ENCODE measurements at regions not wholly inside any gene's neighbourhood (a gene's known extent, or its start where the extent isn't known, plus 50 kb on each side); places are given as distances from the start of the nearest gene placed in this dataset.
"Not testable (repeated sequence)": the region's sequence is repeated elsewhere in the genome, so short reads cannot be mapped to it uniquely, and the experiment has no call there.

DNA sequence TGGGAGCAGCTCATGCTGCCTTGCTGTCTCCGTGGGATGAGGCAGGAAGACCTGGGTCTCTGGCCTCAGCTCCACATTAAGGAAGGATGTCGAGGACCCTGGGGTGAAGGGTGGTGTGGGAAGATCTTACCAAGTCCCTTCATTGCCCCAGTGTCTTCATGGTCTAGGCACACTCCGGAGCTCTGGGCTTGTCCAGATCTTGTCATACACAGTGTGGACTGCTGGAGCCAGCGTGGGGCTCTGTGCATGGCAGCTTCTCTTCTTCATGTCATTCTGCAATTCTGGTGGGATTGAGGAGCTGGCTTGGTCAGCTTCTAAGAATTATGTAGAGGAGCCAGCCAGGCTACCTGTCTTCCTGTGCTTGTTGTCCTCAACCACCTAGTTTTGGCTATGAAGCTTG lies 79.3 kb upstream of the ETV3 start:
- no peaks in the 10 kb centered on the region for H3K36me3 ChIP-seq (ENCODE audit: control insufficient read depth, insufficient read depth, low read length)
- H3K9me3 ChIP-seq (ENCODE audit: control insufficient read depth, low read length): no peaks in the 10 kb centered on the region
- no peak overlapping the region for H3K4me3 ChIP-seq (ENCODE audit: insufficient read depth, low read depth, low read length)
- no peaks in the 10 kb centered on the region for H3K4me1 ChIP-seq (ENCODE audit: control insufficient read depth, insufficient read depth, low read length)
- 92 to 93% methylated on average over 4 of the region's 4 CpGs for WGBS, 2 experiments
- H3K27me3 ChIP-seq (ENCODE audit: control insufficient read depth, insufficient read depth, low read length, poor library complexity, severe bottlenecking): no peaks in the 10 kb centered on the region
- no peak overlapping the region for H3K27ac ChIP-seq (ENCODE audit: insufficient read depth, low read depth, low read length, poor library complexity, severe bottlenecking)

DNA sequence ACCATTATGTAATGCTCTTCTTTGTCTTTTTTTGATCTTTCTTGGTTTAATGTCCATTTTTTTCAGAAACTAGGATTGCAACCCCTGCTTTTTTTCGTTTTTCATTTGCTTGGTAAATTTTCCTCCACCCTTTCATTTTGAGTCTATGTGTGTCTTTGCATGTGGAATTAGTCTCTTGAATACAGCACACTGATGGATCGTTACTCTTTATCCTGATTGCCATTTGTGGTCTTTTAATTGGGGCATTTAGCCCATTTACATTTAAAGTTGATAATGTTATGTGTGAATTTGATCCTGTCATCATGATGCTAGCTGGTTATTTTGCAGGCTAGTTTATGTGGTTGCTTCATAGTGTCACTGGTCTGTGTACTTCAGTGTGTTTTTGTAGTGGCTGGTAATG lies 75.6 kb upstream of the ETV3 start:
- Histone ChIP-seq H3K4me3 (ENCODE audit: insufficient read depth, low read depth, low read length) (no peak overlapping the region), H3K9me3 (ENCODE audit: control insufficient read depth, low read length) (no peaks in the 10 kb centered on the region), H3K36me3 (ENCODE audit: control insufficient read depth, insufficient read depth, low read length) (no peaks in the 10 kb centered on the region), H3K4me1 (ENCODE audit: control insufficient read depth, insufficient read depth, low read length) (no peaks in the 10 kb centered on the region), H3K27me3 (ENCODE audit: control insufficient read depth, insufficient read depth, low read length, poor library complexity, severe bottlenecking) (no peaks in the 10 kb centered on the region), H3K27ac (ENCODE audit: insufficient read depth, low read depth, low read length, poor library complexity, severe bottlenecking) (no peak overlapping the region)
- WGBS, 2 experiments: 79 to 94% methylated on average over 1 to 2 of the region's 2 CpGs

DNA sequence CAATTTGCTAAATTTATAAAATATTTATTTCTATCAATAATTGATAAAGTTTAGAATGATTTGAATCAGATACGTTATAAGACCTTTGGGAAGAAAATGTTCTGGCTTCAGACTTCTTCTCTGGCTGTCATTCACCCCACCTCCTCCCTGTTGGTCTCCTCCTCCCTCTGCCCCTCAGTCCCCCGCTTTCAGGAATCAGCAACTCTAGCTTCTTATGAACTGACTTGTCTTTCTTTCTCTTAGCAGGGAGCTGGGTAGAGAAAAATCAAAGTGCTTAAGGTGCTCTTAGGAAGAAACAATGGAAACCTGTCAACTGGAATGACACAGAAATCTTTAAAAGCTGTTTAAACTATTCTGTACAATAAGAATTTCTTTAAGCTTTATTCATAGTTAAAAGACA lies 71.3 kb upstream of the ETV3 start:
- WGBS, 2 experiments: 49 to 50% methylated on average over 2 of the region's 2 CpGs
- H3K4me3 ChIP-seq (ENCODE audit: insufficient read depth, low read depth, low read length): no peak overlapping the region

DNA sequence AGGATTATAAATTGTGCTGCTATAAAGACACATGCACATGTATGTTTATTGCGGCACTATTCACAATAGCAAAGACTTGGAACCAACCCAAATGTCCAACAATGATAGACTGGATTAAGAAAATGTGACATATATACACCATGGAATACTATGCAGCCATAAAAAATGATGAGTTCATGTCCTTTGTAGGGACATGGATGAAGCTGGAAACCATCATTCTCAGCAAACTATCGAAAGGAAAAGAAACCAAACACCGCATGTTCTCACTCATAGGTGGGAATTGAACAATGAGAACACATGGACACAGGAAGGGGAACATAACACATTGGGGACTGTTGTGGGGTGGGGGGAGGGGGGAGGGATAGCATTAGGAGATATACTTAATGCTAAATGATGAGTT lies 67.8 kb upstream of the ETV3 start:
- not testable (repeated sequence) for H3K27me3 ChIP-seq (ENCODE audit: control insufficient read depth, insufficient read depth, low read length, poor library complexity, severe bottlenecking); H3K4me1 ChIP-seq (ENCODE audit: control insufficient read depth, insufficient read depth, low read length); H3K27ac ChIP-seq (ENCODE audit: insufficient read depth, low read depth, low read length, poor library complexity, severe bottlenecking); H3K36me3 ChIP-seq (ENCODE audit: control insufficient read depth, insufficient read depth, low read length); H3K4me3 ChIP-seq (ENCODE audit: insufficient read depth, low read depth, low read length); H3K9me3 ChIP-seq (ENCODE audit: control insufficient read depth, low read length)
- 98 to 100% methylated on average over 2 of the region's 3 CpGs for WGBS, 2 experiments

More for the DNA sequence above, 71.3 kb upstream of the ETV3 start:
- Histone ChIP-seq H3K4me1 (ENCODE audit: control insufficient read depth, insufficient read depth, low read length) (no peaks in the 10 kb centered on the region), H3K36me3 (ENCODE audit: control insufficient read depth, insufficient read depth, low read length) (no peaks in the 10 kb centered on the region), H3K9me3 (ENCODE audit: control insufficient read depth, low read length) (no peaks in the 10 kb centered on the region), H3K27me3 (ENCODE audit: control insufficient read depth, insufficient read depth, low read length, poor library complexity, severe bottlenecking) (no peaks in the 10 kb centered on the region), H3K27ac (ENCODE audit: insufficient read depth, low read depth, low read length, poor library complexity, severe bottlenecking) (no peak overlapping the region)

DNA sequence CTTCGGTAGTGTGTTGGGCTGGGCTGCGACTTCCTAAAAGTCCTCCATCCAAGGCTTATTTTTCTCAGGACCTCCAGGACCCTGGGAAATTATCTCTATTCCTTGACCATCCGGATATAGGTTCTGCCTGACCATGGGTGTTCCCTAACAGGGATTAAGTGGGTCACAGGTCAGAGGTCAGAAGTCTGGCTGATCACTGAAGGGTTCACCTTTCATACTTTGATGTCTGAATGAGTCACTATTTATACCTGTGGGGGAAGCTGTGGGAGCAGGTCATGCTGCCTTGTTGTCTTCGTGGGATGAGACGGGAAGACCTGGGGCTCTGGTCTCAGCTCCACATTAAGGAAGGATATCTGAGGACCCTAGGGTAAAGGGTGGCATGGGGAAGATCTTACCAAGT lies 65.0 kb upstream of the ETV3 start:
- Histone ChIP-seq H3K4me1 (ENCODE audit: control insufficient read depth, insufficient read depth, low read length) (no peaks in the 10 kb centered on the region), H3K27ac (ENCODE audit: insufficient read depth, low read depth, low read length, poor library complexity, severe bottlenecking) (no peak overlapping the region), H3K4me3 (ENCODE audit: insufficient read depth, low read depth, low read length) (no peak overlapping the region), H3K27me3 (ENCODE audit: control insufficient read depth, insufficient read depth, low read length, poor library complexity, severe bottlenecking) (no peaks in the 10 kb centered on the region), H3K9me3 (ENCODE audit: control insufficient read depth, low read length) (no peaks in the 10 kb centered on the region), H3K36me3 (ENCODE audit: control insufficient read depth, insufficient read depth, low read length) (no peaks in the 10 kb centered on the region)
- 92 to 98% methylated on average over 5 of the region's 5 CpGs for WGBS, 2 experiments

DNA sequence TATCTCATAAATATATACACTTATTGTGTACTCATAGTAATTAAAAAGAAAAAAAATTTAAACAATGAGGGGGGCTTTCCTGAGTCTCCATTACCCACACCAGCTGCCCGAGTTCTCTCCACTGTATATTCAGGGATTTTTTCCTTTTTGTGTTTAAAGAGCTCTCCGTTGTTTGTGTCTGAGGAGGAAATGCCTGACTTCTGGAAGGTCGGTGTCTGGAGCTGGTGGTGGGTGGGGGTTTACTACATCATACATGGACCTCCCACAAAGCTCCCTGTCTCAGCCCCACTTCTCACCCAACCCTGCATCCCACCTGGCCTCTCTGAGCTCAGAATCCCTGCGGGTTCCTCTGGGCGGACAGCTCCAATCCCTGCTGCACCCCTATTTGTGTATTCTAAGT lies 64.1 kb upstream of the ETV3 start:
- Histone ChIP-seq H3K4me3 (ENCODE audit: insufficient read depth, low read depth, low read length) (no peak overlapping the region), H3K36me3 (ENCODE audit: control insufficient read depth, insufficient read depth, low read length) (no peaks in the 10 kb centered on the region)
- WGBS, 2 experiments: 94 to 97% methylated on average over 2 to 4 of the region's 5 CpGs

DNA sequence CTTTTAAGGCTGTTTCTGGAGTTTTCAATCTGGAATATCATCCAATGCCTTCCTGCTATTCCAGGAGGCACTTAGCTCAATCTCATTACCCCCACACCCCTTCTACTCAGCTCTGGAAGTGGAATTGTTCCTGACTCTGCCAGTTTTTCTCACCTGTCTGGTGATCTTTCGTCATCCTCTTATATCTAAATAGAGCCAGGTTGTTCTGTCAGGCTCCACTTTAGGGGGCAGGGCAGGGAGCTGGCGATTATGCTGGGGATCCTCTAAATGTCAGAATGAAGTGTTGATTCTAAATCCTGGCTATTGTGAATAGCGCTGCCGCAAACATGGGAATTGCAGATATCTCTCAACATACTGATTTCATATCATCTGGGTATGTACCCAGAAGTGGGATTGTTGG lies 63.6 kb upstream of the ETV3 start:
- Histone ChIP-seq H3K4me1 (ENCODE audit: control insufficient read depth, insufficient read depth, low read length) (no peaks in the 10 kb centered on the region), H3K36me3 (ENCODE audit: control insufficient read depth, insufficient read depth, low read length) (no peaks in the 10 kb centered on the region), H3K27ac (ENCODE audit: insufficient read depth, low read depth, low read length, poor library complexity, severe bottlenecking) (no peak overlapping the region), H3K9me3 (ENCODE audit: control insufficient read depth, low read length) (no peaks in the 10 kb centered on the region), H3K27me3 (ENCODE audit: control insufficient read depth, insufficient read depth, low read length, poor library complexity, severe bottlenecking) (no peaks in the 10 kb centered on the region), H3K4me3 (ENCODE audit: insufficient read depth, low read depth, low read length) (no peak overlapping the region)
- 92 to 96% methylated on average over 4 of the region's 4 CpGs for WGBS, 2 experiments

More for the DNA sequence above, 64.1 kb upstream of the ETV3 start:
- Histone ChIP-seq H3K27me3 (ENCODE audit: control insufficient read depth, insufficient read depth, low read length, poor library complexity, severe bottlenecking) (no peaks in the 10 kb centered on the region), H3K27ac (ENCODE audit: insufficient read depth, low read depth, low read length, poor library complexity, severe bottlenecking) (no peak overlapping the region), H3K9me3 (ENCODE audit: control insufficient read depth, low read length) (no peaks in the 10 kb centered on the region), H3K4me1 (ENCODE audit: control insufficient read depth, insufficient read depth, low read length) (no peaks in the 10 kb centered on the region)

DNA sequence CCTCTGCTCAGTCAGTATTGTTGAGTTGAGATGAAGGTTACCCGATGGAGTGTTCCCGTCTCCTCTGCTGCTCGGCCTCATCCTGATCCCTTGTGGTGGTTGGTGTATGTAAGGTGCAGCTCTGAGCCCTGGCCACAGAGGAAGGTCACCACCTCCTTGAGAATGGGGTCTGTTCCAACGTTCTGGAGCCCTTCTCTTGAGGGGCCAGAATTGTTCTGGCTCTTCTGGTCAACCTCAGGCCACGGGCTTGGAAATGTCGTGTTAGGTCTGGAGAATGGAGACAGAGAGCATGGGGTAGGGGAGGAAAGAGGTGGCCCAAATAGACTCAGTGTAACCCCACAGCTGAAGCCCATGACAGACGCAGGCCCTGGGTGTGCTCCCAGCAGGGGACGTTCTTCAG lies 62.3 kb upstream of the ETV3 start:
- Histone ChIP-seq H3K27ac (ENCODE audit: insufficient read depth, low read depth, low read length, poor library complexity, severe bottlenecking) (no peak overlapping the region), H3K4me1 (ENCODE audit: control insufficient read depth, insufficient read depth, low read length) (no peaks in the 10 kb centered on the region), H3K36me3 (ENCODE audit: control insufficient read depth, insufficient read depth, low read length) (no peaks in the 10 kb centered on the region), H3K9me3 (ENCODE audit: control insufficient read depth, low read length) (no peaks in the 10 kb centered on the region), H3K4me3 (ENCODE audit: insufficient read depth, low read depth, low read length) (no peak overlapping the region), H3K27me3 (ENCODE audit: control insufficient read depth, insufficient read depth, low read length, poor library complexity, severe bottlenecking) (no peaks in the 10 kb centered on the region)
- 87% methylated on average over 8 of the region's 8 CpGs for WGBS, 2 experiments

DNA sequence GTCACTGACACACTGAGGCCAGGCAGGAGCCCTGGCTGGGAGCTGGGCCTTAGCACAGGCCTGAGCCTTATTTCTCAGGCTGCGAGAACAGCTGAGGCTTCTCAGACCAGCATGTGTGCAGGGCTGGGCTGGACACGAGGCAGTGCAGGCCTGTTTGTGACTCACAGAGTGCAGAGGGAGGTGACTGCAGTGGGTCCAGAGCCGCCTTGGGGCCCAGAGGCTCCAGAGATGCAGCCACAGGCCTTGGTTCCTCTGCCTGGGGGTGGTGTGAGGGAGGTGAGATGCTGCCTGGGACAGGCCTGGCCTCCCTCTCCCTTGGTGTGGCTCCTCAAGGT lies 61.2 kb upstream of the ETV3 start:
- H3K4me1 ChIP-seq (ENCODE audit: control insufficient read depth, insufficient read depth, low read length): no peaks in the 10 kb centered on the region
- H3K4me3 ChIP-seq (ENCODE audit: insufficient read depth, low read depth, low read length): no peak overlapping the region
- H3K27me3 ChIP-seq (ENCODE audit: control insufficient read depth, insufficient read depth, low read length, poor library complexity, severe bottlenecking): no peaks in the 10 kb centered on the region
- H3K36me3 ChIP-seq (ENCODE audit: control insufficient read depth, insufficient read depth, low read length): no peaks in the 10 kb centered on the region
- WGBS, 2 experiments: 89 to 92% methylated on average over 3 of the region's 3 CpGs
- H3K27ac ChIP-seq (ENCODE audit: insufficient read depth, low read depth, low read length, poor library complexity, severe bottlenecking): no peak overlapping the region
- no peaks in the 10 kb centered on the region for H3K9me3 ChIP-seq (ENCODE audit: control insufficient read depth, low read length)

DNA sequence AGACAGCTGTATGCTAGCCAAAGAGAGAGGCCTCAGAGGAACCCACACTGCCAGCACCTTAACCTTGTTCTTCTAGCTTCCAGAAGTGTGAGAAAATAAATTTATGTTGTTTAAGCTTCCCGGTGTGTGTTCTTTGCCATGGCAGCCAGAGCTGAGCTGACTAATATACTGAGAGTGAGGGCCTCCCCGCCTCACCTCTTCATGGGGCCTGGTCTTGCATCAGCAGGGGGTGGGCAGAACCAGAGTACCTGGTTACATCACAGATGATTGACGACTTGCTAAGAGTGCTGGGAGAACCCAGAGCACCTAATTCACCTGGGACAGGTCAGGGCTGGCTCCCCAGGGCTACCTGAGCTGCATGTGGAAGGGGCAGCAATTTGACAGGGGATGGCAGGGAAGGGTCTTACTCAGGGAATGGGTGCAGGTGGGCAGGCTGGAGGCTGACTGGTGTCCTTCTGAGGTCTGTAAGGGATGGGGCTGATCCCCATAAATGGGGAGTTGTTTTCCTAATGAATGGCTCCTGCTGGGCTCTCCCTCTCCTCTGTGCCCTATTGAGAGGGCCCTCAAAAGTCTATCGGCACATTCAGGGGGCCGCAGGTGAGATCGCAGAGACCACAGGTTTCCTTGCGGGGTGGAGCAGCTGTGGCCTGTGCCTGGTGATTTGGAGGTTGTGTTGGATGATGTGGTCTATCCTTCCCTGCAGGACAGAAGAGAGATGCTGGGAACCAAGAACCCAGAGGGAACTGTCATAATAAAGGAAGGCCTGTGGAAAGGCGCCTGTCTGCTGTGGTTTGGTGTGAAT lies 60.6 kb upstream of the ETV3 start:
- no peaks in the 10 kb centered on the region for H3K4me1 ChIP-seq (ENCODE audit: control insufficient read depth, insufficient read depth, low read length)
- H3K27me3 ChIP-seq (ENCODE audit: control insufficient read depth, insufficient read depth, low read length, poor library complexity, severe bottlenecking): no peaks in the 10 kb centered on the region
- no peak overlapping the region for H3K27ac ChIP-seq (ENCODE audit: insufficient read depth, low read depth, low read length, poor library complexity, severe bottlenecking)
- WGBS, 2 experiments: 90% methylated on average over 8 of the region's 8 CpGs
- H3K9me3 ChIP-seq (ENCODE audit: control insufficient read depth, low read length): no peaks in the 10 kb centered on the region
- no peaks in the 10 kb centered on the region for H3K36me3 ChIP-seq (ENCODE audit: control insufficient read depth, insufficient read depth, low read length)
- H3K4me3 ChIP-seq (ENCODE audit: insufficient read depth, low read depth, low read length): no peak overlapping the region
